Activated CD8-positive, alpha-beta T cell treated with anti-CD3 and anti-CD28 coated beads, Interleukin-2, amount 10 ng/mL, durations not matched to agents 7 days and 5 days (primary cell): ENCODE measurements at regions not wholly inside any gene's neighbourhood (a gene's known extent, or its start where the extent isn't known, plus 50 kb on each side); places are given as distances from the start of the nearest gene placed in this dataset.

ENCODE experiments used
- ATAC-seq: fragments of 150-1000 bp; cut with Tn5 transposase; one replicate; pipeline ENCODE4 v1.10.0; 2021; ENCODE audit warnings: moderate library complexity
- CTCF ChIA-PET: fragments of 350-600 bp; sonication (Branson Sonifier 250); formaldehyde crosslinking; loops from one replicate; lab custom pipeline; 2021; ENCODE audit warnings: antibody characterized with exemption; lab: Charles Lee
- POLR2A ChIA-PET: fragments of 350-600 bp; sonication (Branson Sonifier 250); formaldehyde crosslinking; loops from one replicate; lab custom pipeline; 2021; ENCODE audit warnings: antibody characterized with exemption; lab: Charles Lee
- DNase-seq: peaks from one replicate; pipeline ENCODE4 v3.0.0-alpha.2; 2020
- H3K27ac Mint-ChIP-seq: one replicate; pipeline ENCODE4 v1.8.0; 2021; ENCODE audit warnings: mild to moderate bottlenecking, mixed read lengths
- H3K27me3 Mint-ChIP-seq: one replicate; pipeline ENCODE4 v1.8.0; 2021; ENCODE audit warnings: low read depth, mixed read lengths
- H3K36me3 Mint-ChIP-seq: one replicate; pipeline ENCODE4 v1.8.0; 2021; ENCODE audit warnings: low read depth, mixed read lengths
- H3K4me1 Mint-ChIP-seq: one replicate; pipeline ENCODE4 v1.8.0; 2021; ENCODE audit warnings: low read depth, mixed read lengths
- H3K4me3 Mint-ChIP-seq: one replicate; pipeline ENCODE4 v1.8.0; 2021; ENCODE audit warnings: mild to moderate bottlenecking, mixed read lengths
- H3K9me3 Mint-ChIP-seq: one replicate; pipeline ENCODE4 v1.8.0; 2022; ENCODE audit warnings: mixed read lengths; ENCODE audit not compliant: insufficient read depth

- H3K27ac Mint-ChIP-seq: no peak overlapping the region
- POLR2A ChIA-PET: no interaction called here
- no peaks in the 10 kb centered on the region for H3K27me3 Mint-ChIP-seq
- H3K9me3 Mint-ChIP-seq: no peaks in the 10 kb centered on the region
- H3K4me3 Mint-ChIP-seq: no peak overlapping the region
- no peaks in the 10 kb centered on the region for H3K36me3 Mint-ChIP-seq
- no peaks in the 10 kb centered on the region for H3K4me1 Mint-ChIP-seq
- DNase-seq: no peak
- ATAC-seq: no peak
- CTCF ChIA-PET: no interaction called here
Observed at GRCh38 chr7:98679741-98680140, 62.7 kb downstream of the NPTX2 start.

- DNase-seq (no peak), ATAC-seq (no peak)
- no peaks in the 10 kb centered on the region for H3K9me3 Mint-ChIP-seq
- H3K27me3 Mint-ChIP-seq: no peaks in the 10 kb centered on the region
- H3K36me3 Mint-ChIP-seq: no peaks in the 10 kb centered on the region
- no peaks in the 10 kb centered on the region for H3K4me1 Mint-ChIP-seq
- no peak overlapping the region for H3K27ac Mint-ChIP-seq
- H3K4me3 Mint-ChIP-seq: no peak overlapping the region
- ChIA-PET CTCF (no interaction called here), POLR2A (no interaction called here)
Observed at GRCh38 chr7:98681511-98681910, 64.4 kb downstream of the NPTX2 start.

- CTCF ChIA-PET: no interaction called here
- Mint-ChIP-seq H3K27me3 (no peaks in the 10 kb centered on the region), H3K4me3 (no peak overlapping the region), H3K4me1 (no peaks in the 10 kb centered on the region), H3K36me3 (no peaks in the 10 kb centered on the region), H3K27ac (no peak overlapping the region), H3K9me3 (no peaks in the 10 kb centered on the region)
- POLR2A ChIA-PET: no interaction called here
- no peak for DNase-seq
- no peak for ATAC-seq
Observed at GRCh38 chr7:98681951-98682350, 64.9 kb downstream of the NPTX2 start.

- ATAC-seq: no peak
- CTCF ChIA-PET: no interaction called here
- no peaks in the 10 kb centered on the region for H3K27me3 Mint-ChIP-seq
- DNase-seq: no peak
- no peaks in the 10 kb centered on the region for H3K36me3 Mint-ChIP-seq
- POLR2A ChIA-PET: no interaction called here
- no peaks in the 10 kb centered on the region for H3K4me1 Mint-ChIP-seq
- H3K4me3 Mint-ChIP-seq: no peak overlapping the region
- peaks cover 8% of the 10 kb centered on the region for H3K9me3 Mint-ChIP-seq
- H3K27ac Mint-ChIP-seq: no peak overlapping the region
Observed at GRCh38 chr7:98683514-98683913, 66.4 kb downstream of the NPTX2 start.

- no peaks in the 10 kb centered on the region for H3K27me3 Mint-ChIP-seq
- H3K4me3 Mint-ChIP-seq: no peak overlapping the region
- POLR2A ChIA-PET: no interaction called here
- H3K36me3 Mint-ChIP-seq: no peaks in the 10 kb centered on the region
- no peaks in the 10 kb centered on the region for H3K4me1 Mint-ChIP-seq
- no peak for DNase-seq
- CTCF ChIA-PET: no interaction called here
- H3K27ac Mint-ChIP-seq: no peak overlapping the region
- peaks cover 8% of the 10 kb centered on the region for H3K9me3 Mint-ChIP-seq
- no peak for ATAC-seq
Observed at GRCh38 chr7:98685541-98685940, 68.5 kb downstream of the NPTX2 start.

- POLR2A ChIA-PET: no interaction called here
- Mint-ChIP-seq H3K4me1 (no peaks in the 10 kb centered on the region), H3K27me3 (no peaks in the 10 kb centered on the region), H3K4me3 (no peak overlapping the region), H3K36me3 (no peaks in the 10 kb centered on the region), H3K9me3 (peaks cover 8% of the 10 kb centered on the region), H3K27ac (no peak overlapping the region)
- ATAC-seq (no peak), DNase-seq (no peak)
- CTCF ChIA-PET: no interaction called here
Observed at GRCh38 chr7:98686466-98687080, 69.5 kb downstream of the NPTX2 start.

GRCh38 chr7:98687111-98687751 lies 70.1 kb downstream of the NPTX2 start:
- H3K36me3 Mint-ChIP-seq: no peaks in the 10 kb centered on the region
- ATAC-seq: no peak

GRCh38 chr7:98691619-98692018 lies 74.5 kb downstream of the NPTX2 start:
- no peaks in the 10 kb centered on the region for H3K36me3 Mint-ChIP-seq
- POLR2A ChIA-PET: no interaction called here
- CTCF ChIA-PET: no interaction called here

More at GRCh38 chr7:98687111-98687751, 70.1 kb downstream of the NPTX2 start:
- no peak for DNase-seq
- POLR2A ChIA-PET: no interaction called here
- Mint-ChIP-seq H3K9me3 (peaks cover 11% of the 10 kb centered on the region), H3K27ac (no peak overlapping the region), H3K27me3 (no peaks in the 10 kb centered on the region), H3K4me3 (no peak overlapping the region), H3K4me1 (no peaks in the 10 kb centered on the region)
- CTCF ChIA-PET: no interaction called here

GRCh38 chr7:98697083-98697482 lies 80.0 kb downstream of the NPTX2 start:
- DNase-seq (no peak), ATAC-seq (no peak)
- H3K27me3 Mint-ChIP-seq: no peaks in the 10 kb centered on the region
- H3K36me3 Mint-ChIP-seq: no peaks in the 10 kb centered on the region
- ChIA-PET POLR2A (no interaction called here), CTCF (no interaction called here)
- H3K9me3 Mint-ChIP-seq: peaks cover 12% of the 10 kb centered on the region
- H3K4me1 Mint-ChIP-seq: no peaks in the 10 kb centered on the region
- H3K27ac Mint-ChIP-seq: no peak overlapping the region
- H3K4me3 Mint-ChIP-seq: no peak overlapping the region

More at GRCh38 chr7:98691619-98692018, 74.5 kb downstream of the NPTX2 start:
- H3K27ac Mint-ChIP-seq: no peak overlapping the region
- H3K9me3 Mint-ChIP-seq: peaks cover 17% of the 10 kb centered on the region
- no peaks in the 10 kb centered on the region for H3K27me3 Mint-ChIP-seq
- ATAC-seq (no peak), DNase-seq (no peak)
- H3K4me1 Mint-ChIP-seq: no peaks in the 10 kb centered on the region
- no peak overlapping the region for H3K4me3 Mint-ChIP-seq

- Mint-ChIP-seq H3K27me3 (no peaks in the 10 kb centered on the region), H3K4me1 (no peaks in the 10 kb centered on the region), H3K9me3 (peaks cover 12% of the 10 kb centered on the region), H3K4me3 (no peak overlapping the region), H3K27ac (no peak overlapping the region), H3K36me3 (no peaks in the 10 kb centered on the region)
- ChIA-PET POLR2A (no interaction called here), CTCF (no interaction called here)
- ATAC-seq: no peak
- DNase-seq: no peak
Observed at GRCh38 chr7:98697485-98698240, 80.6 kb downstream of the NPTX2 start.

- DNase-seq (no peak), ATAC-seq (no peak)
- Mint-ChIP-seq H3K27ac (no peak overlapping the region), H3K27me3 (no peaks in the 10 kb centered on the region), H3K36me3 (no peaks in the 10 kb centered on the region), H3K4me1 (no peaks in the 10 kb centered on the region), H3K9me3 (peaks cover 12% of the 10 kb centered on the region), H3K4me3 (no peak overlapping the region)
- ChIA-PET CTCF (no interaction called here), POLR2A (no interaction called here)
Observed at GRCh38 chr7:98698976-98699375, 81.9 kb downstream of the NPTX2 start.

GRCh38 chr7:98700533-98700932 lies 83.4 kb downstream of the NPTX2 start:
- H3K9me3 Mint-ChIP-seq: peaks cover 12% of the 10 kb centered on the region
- H3K27me3 Mint-ChIP-seq: no peaks in the 10 kb centered on the region
- CTCF ChIA-PET: no interaction called here
- ATAC-seq (no peak), DNase-seq (no peak)
- H3K4me1 Mint-ChIP-seq: no peaks in the 10 kb centered on the region
- no peak overlapping the region for H3K27ac Mint-ChIP-seq
- H3K36me3 Mint-ChIP-seq: no peaks in the 10 kb centered on the region
- no peak overlapping the region for H3K4me3 Mint-ChIP-seq
- POLR2A ChIA-PET: no interaction called here
